ENCODE measurements at regions not wholly inside any gene's neighbourhood (a gene's known extent, or its start where the extent isn't known, plus 50 kb on each side); places are given as distances from the start of the nearest gene placed in this dataset.

- H2BK120ac ChIP-seq (ENCODE audit: low read depth, low read length): no peak overlapping the region
- ChIA-PET POLR2A (ENCODE audit: unreplicated experiment) (no interaction called here), CTCF (no interaction called here)
- no peaks in the 10 kb centered on the region for H3K27me3 ChIP-seq (ENCODE audit: control insufficient read depth, insufficient read depth, low read length)
- H4K20me1 ChIP-seq (ENCODE audit: insufficient read depth, low read length): no peaks in the 10 kb centered on the region
- intact Hi-C loops (cut with micrococcal nuclease) (no loop called here), dilution Hi-C loops (cut with HindIII; ENCODE audit: low sequenced_read_pairs, unreplicated experiment) (no loop called here), in situ Hi-C loops (cut with MboI; ENCODE audit: low sequenced_read_pairs) (no loop called here)
- ATAC-seq (ENCODE audit: low read depth) (no peak), DNase-seq (no peak)
- no peak overlapping the region for H2AFZ ChIP-seq (replicated peaks; ENCODE audit: low read length, poor library complexity)
- no peak overlapping the region for H3K56ac ChIP-seq (ENCODE audit: extremely low read depth, insufficient read depth, low read length)
- no peak overlapping the region for H3K18ac ChIP-seq (ENCODE audit: low read depth, low read length)
- no peaks in the 10 kb centered on the region for H3K9me1 ChIP-seq (ENCODE audit: insufficient read depth, low read length)
- no peak overlapping the region for H2BK5ac ChIP-seq (ENCODE audit: low read depth, low read length, poor library complexity, severe bottlenecking)
- no CpG with 5 or more reads among the region's 2 CpGs for WGBS, 2 experiments (ENCODE audit: extremely low coverage in 2 of 2, insufficient read length in 1 of 2)
- H3K79me1 ChIP-seq (ENCODE audit: low read depth in 1 of 2, low read length in 2 of 2): no peaks in the 10 kb centered on the region
- H3K14ac ChIP-seq (replicated peaks; ENCODE audit: low read depth, low read length): no peak overlapping the region
- no peak overlapping the region for H3K4me3 ChIP-seq (ENCODE audit: insufficient read depth, low read depth, low read length)
- H3K4me1 ChIP-seq (ENCODE audit: control insufficient read depth, insufficient read depth, low read length): no peaks in the 10 kb centered on the region
- H3K36me3 ChIP-seq (ENCODE audit: control insufficient read depth, insufficient read depth, low read length): no peaks in the 10 kb centered on the region
- H2AK5ac ChIP-seq (ENCODE audit: low read depth, low read length): no peak overlapping the region
- no peak overlapping the region for H4K8ac ChIP-seq (ENCODE audit: low read depth in 2 of 2, low read length in 2 of 2)
- H3K23ac ChIP-seq (ENCODE audit: low read depth, low read length): no peak overlapping the region
- no TSS peak for BruUV-seq (replicated peaks)
- H3K4ac ChIP-seq (ENCODE audit: low read depth, low read length): no peak overlapping the region
- H3K9me3 ChIP-seq (ENCODE audit: control insufficient read depth, insufficient read depth, low read length): no peaks in the 10 kb centered on the region
- H4K5ac ChIP-seq (ENCODE audit: low read depth, low read length): no peak overlapping the region
- no peak overlapping the region for H2BK15ac ChIP-seq (ENCODE audit: low read depth, low read length)
- no peak overlapping the region for H3K27ac ChIP-seq (ENCODE audit: insufficient read depth, low read length)
- H3K9ac ChIP-seq (ENCODE audit: low read depth, low read length): no peak overlapping the region
- H3K4me2 ChIP-seq (ENCODE audit: low read depth, low read length): no peak overlapping the region
- TF ChIP-seq MAFK (IDR thresholded peaks at IDR 0.05; ENCODE audit: low read depth, low read length): no peak
- no peak for TF ChIP-seq FOS (IDR thresholded peaks at IDR 0.05; ENCODE audit: low read depth, low read length)
- TF ChIP-seq RAD21 (IDR thresholded peaks at IDR 0.05; ENCODE audit: low read length): no peak
- no peak for TF ChIP-seq CTCF (conservative IDR thresholded peaks at IDR 0.05; ENCODE audit: low read depth, low read length)
- H2BK20ac ChIP-seq (ENCODE audit: low read depth, low read length): no peak overlapping the region
- H2AK9ac ChIP-seq (replicated peaks; ENCODE audit: low read depth, low read length, poor library complexity): no peak overlapping the region
- H4K91ac ChIP-seq (ENCODE audit: insufficient read depth, low read depth, low read length): no peak overlapping the region
Observed at GRCh38 chr20:58026361-58026760, 202.1 kb downstream of the ANKRD60 start.

Measured in IMR-90 (cell line).